T follicular helper cell (primary cell): ENCODE measurements at regions not wholly inside any gene's neighbourhood (a gene's known extent, or its start where the extent isn't known, plus 50 kb on each side); places are given as distances from the start of the nearest gene placed in this dataset.

Experiments
- DNase-seq: peaks from one replicate; pipeline ENCODE4 v3.0.0-alpha.2; 2020; ENCODE audit warnings: low read depth

DNA sequence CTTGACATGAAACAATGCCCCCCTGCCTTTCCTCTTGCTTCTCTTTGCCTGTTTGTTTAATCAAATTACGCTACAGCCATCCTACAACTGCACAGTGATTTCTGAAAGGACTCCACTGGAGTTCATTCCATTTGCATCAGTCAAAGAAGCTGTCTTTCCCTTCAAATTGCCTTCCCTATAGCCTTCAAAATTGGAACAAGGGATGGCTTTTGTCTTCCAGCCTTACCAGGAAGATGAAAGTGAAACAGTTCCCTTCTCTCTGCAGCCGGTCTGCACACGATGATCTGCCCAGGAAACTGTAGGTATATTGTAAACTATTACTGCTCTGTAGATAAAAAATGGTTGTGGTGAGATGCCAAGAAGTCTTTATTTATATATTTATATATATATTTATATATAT, 65.6 kb upstream of the ETS2 start:
- no peak for DNase-seq

DNA sequence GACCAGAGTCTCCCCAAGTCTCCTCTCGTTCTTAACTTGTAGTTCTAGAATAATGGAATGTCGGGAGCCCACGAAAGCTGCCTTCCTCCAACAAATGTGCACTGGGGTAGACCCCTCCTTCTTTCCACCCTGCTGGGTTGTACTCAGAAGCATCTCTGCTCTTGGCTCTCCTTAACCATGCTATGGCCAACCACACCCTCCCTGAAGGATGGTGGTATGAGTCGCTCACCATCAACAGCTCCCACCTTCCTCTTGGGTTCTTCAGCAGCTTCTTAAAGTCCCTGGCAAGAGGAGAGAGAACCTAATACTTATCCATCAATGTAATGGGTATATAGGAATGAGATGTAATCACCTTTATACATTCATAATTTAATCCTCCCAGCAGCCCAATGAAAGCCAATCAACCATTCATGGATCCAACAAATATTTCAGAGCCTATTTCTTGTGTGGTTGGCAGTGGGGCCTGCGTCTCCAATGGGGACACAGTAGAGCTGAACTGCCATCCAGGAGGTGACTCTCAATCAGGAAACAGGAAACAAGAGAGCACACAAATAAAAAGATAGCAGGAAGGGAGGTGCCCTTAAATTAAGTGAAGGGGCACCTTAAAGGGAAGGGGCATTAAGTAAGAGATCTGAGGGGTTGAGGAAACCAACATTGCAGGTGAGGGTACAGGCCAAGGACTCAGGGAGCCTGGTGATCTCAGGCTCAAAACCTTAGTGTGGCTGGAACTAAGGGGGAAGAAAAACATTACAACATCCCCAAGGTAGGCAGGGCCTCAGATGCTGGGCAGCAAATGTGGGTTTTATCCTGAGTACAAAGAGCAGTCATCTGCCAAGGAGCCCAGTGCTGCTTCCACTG, 64.4 kb upstream of the ETS2 start:
- DNase-seq, result no peak

GRCh38 chr21:38741950-38742256, 63.8 kb upstream of the ETS2 start:
- no peak for DNase-seq

- no peak for DNase-seq
Observed at GRCh38 chr21:38742580-38743260, 63.0 kb upstream of the ETS2 start.

DNA sequence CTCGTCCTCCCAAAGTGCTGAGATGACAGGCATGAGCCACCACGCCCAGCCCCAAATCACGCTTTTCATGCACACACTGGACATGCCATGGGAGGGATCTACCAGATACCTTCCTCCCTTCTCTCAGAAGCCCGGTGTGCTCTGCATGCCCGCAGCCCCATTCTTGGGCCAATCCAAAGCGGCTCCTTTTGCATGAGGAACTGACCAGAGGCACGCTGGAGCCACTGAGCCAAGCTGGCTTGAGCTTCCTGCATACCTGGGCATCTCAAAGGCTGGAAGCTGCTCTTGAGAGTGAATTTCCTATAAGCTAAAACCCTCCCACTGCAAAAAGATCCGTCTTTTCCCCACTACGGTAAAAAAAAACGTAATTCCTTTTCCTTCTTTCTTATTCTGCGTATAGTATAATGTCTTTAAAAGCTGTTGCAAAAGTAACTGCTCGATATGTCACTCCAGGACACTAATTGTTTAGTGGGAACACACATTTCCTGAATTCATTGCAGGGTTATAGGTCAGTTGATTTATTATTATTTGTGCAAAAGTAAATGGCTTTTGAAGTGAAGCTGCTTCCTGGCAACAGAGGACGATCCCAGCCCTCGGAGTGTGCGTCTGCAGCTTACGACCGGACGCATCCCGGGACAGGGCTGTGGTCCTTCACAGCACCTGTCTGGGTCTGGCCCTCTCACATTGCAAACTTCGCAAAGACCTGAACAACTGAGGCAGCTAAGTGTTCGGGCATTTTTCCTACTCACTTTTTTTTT, 61.8 kb upstream of the ETS2 start:
- no peak for DNase-seq

GRCh38 chr21:38744861-38745260, 60.9 kb upstream of the ETS2 start:
- DNase-seq, result no peak

- DNase-seq, result no peak
Observed at GRCh38 chr21:38747810-38748209, 57.9 kb upstream of the ETS2 start.

DNA sequence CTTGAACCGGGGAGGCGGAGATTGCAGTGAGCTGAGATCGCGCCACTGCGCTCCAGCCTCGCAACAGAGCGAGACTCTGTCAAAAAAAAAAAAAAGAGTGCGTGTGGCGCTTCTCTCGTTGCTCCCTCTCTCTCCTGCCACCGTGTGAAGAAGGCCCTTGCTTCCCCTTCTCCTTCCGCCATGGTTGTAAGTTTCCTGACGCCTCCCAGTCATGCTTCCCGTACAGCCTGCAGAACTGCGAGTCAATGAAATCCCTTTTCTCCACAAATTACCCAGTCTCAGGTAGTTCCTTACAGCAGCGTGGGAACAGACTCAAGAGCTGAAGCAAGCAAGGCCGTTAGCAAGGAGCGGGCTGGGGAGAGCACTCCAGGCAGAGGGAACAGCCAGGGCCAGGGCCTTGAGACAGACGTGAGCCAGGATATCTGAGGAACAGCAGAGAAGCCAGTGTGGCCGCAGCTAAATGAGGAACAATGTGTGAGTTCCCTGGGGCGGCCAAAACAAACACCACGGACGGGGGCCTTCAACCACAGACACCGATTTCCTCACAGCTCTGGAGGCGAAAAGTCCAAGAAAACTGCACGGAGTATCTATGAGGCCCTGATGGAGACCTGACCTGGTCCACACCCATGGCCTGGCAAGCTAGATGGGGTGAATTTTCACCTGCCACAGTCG, 54.2 kb upstream of the ETS2 start:
- DNase-seq, result no peak

- no peak for DNase-seq
Observed at GRCh38 chr21:38752051-38752505, 53.7 kb upstream of the ETS2 start.

DNA sequence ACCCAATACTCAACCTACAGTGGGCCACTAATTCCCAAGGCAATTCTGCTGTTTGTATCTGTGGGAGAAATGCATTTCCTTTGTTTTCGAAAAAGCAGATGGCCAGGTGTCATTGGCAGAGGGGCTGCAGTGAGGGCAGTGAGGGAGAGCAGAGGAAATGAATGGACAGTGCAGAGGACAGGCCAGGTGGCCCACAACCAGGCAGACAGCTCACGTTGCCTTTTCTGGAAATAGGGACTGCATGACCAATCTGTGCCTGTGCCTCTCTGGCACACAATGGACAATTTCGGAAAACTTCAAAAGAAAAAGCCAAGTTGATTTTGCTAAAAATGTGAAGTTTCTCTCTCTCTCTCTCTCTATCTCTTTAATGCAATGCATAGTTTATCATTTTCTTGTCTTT, 52.6 kb upstream of the ETS2 start:
- DNase-seq, result no peak

DNA sequence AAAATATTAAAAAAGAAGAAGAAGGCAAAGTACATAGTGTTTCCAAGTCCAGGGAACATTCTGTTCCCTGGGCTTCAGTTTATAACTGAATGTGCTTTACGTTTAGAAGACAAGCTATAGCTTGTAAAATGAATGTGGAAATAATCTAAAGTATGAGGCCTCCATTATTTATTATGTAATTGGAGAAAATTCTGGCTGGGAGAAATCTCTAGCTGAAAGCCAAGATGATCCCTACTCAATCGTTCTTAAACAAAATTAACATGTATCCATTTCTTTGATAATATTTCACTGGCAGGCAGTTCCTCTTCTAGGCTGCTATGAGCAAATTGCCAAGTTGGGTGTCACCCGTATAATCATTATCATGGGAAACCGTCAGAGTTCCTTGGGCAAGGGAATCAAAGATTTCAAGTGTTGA, 52.2 kb upstream of the ETS2 start:
- no peak for DNase-seq
